Activated T-helper 17 cell treated with anti-CD3 and anti-CD28 coated beads, Interleukin-2, amount 50 U/mL, for 72 hours (primary cell): ENCODE measurements at regions not wholly inside any gene's neighbourhood (a gene's known extent, or its start where the extent isn't known, plus 50 kb on each side); places are given as distances from the start of the nearest gene placed in this dataset.

Experiments used
- ATAC-seq: fragments of 150-1000 bp; cut with Tn5 transposase; replicated peaks from 2 replicates; pipeline ENCODE4 v1.10.0; 2021; ENCODE audit warnings: mild to moderate bottlenecking, moderate library complexity
- H3K27ac Mint-ChIP-seq: one replicate; pipeline ENCODE4 v1.8.0; 2022; ENCODE audit warnings: mixed read lengths
- H3K27me3 Mint-ChIP-seq: one replicate; pipeline ENCODE4 v1.8.0; 2022; ENCODE audit warnings: mixed read lengths
- H3K36me3 Mint-ChIP-seq: one replicate; pipeline ENCODE4 v1.8.0; 2022; ENCODE audit warnings: low read depth, mild to moderate bottlenecking, mixed read lengths
- H3K4me1 Mint-ChIP-seq: one replicate; pipeline ENCODE4 v1.8.0; 2022; ENCODE audit warnings: mixed read lengths
- H3K4me3 Mint-ChIP-seq: one replicate; pipeline ENCODE4 v1.8.0; 2022; ENCODE audit warnings: mild to moderate bottlenecking, mixed read lengths
- H3K9me3 Mint-ChIP-seq: one replicate; pipeline ENCODE4 v1.8.0; 2022; ENCODE audit warnings: mixed read lengths

DNA sequence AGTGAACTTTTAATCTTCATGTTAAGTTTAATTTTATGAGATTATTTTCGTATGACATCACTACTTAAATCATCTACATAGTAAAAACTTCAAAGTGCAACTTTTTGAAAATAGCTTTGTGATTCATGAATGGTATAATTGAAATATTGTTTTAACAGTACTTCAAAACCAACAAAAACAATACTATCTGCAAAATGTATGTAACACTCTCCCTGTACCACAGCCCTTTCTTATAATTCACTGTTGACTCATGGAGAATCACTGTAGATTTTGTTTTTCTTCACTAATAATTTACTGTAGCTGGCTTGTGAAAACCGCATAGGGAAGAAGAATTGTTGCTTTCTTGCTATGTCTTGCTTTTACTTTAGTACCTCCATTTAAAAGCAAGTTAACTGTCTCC, 301.4 kb upstream of the ADAMTS5 start:
- no peaks in the 10 kb centered on the region for H3K9me3 Mint-ChIP-seq
- H3K36me3 Mint-ChIP-seq, result no peaks in the 10 kb centered on the region
- no peaks in the 10 kb centered on the region for H3K4me1 Mint-ChIP-seq
- no peaks in the 10 kb centered on the region for H3K27me3 Mint-ChIP-seq
- H3K27ac Mint-ChIP-seq, result no peak overlapping the region
- no peak overlapping the region for H3K4me3 Mint-ChIP-seq
- no peak for ATAC-seq

GRCh38 chr21:27265949-27266348, 299.1 kb upstream of the ADAMTS5 start:
- no peaks in the 10 kb centered on the region for H3K4me1 Mint-ChIP-seq
- no peak for ATAC-seq
- no peak overlapping the region for H3K4me3 Mint-ChIP-seq
- no peaks in the 10 kb centered on the region for H3K9me3 Mint-ChIP-seq
- H3K27ac Mint-ChIP-seq, result no peak overlapping the region
- no peaks in the 10 kb centered on the region for H3K36me3 Mint-ChIP-seq
- H3K27me3 Mint-ChIP-seq, result no peaks in the 10 kb centered on the region

- no peak for ATAC-seq
- no peak overlapping the region for H3K27ac Mint-ChIP-seq
- H3K9me3 Mint-ChIP-seq, result no peaks in the 10 kb centered on the region
- H3K4me1 Mint-ChIP-seq, result no peaks in the 10 kb centered on the region
- H3K36me3 Mint-ChIP-seq, result no peaks in the 10 kb centered on the region
- H3K4me3 Mint-ChIP-seq, result no peak overlapping the region
- no peaks in the 10 kb centered on the region for H3K27me3 Mint-ChIP-seq
Observed at GRCh38 chr21:27265492-27265891, 298.6 kb upstream of the ADAMTS5 start.

- no peak for ATAC-seq
- peaks cover 3% of the 10 kb centered on the region for H3K9me3 Mint-ChIP-seq
- no peaks in the 10 kb centered on the region for H3K36me3 Mint-ChIP-seq
- no peaks in the 10 kb centered on the region for H3K4me1 Mint-ChIP-seq
- H3K27ac Mint-ChIP-seq, result no peak overlapping the region
- H3K27me3 Mint-ChIP-seq, result no peaks in the 10 kb centered on the region
- no peak overlapping the region for H3K4me3 Mint-ChIP-seq
Observed at GRCh38 chr21:27261676-27262075, 294.8 kb upstream of the ADAMTS5 start.

- Mint-ChIP-seq H3K27me3 (no peaks in the 10 kb centered on the region), H3K27ac (no peak overlapping the region), H3K36me3 (no peaks in the 10 kb centered on the region), H3K9me3 (peaks cover 3% of the 10 kb centered on the region), H3K4me1 (no peaks in the 10 kb centered on the region), H3K4me3 (no peak overlapping the region)
- no peak for ATAC-seq
Observed at GRCh38 chr21:27260728-27261127, 293.8 kb upstream of the ADAMTS5 start.

- H3K27ac Mint-ChIP-seq, result no peak overlapping the region
- H3K9me3 Mint-ChIP-seq, result peaks cover 3% of the 10 kb centered on the region
- H3K4me1 Mint-ChIP-seq, result no peaks in the 10 kb centered on the region
- H3K27me3 Mint-ChIP-seq, result no peaks in the 10 kb centered on the region
- no peak for ATAC-seq
- H3K36me3 Mint-ChIP-seq, result no peaks in the 10 kb centered on the region
- no peak overlapping the region for H3K4me3 Mint-ChIP-seq
Observed at GRCh38 chr21:27258742-27259448, 292.0 kb upstream of the ADAMTS5 start.

DNA sequence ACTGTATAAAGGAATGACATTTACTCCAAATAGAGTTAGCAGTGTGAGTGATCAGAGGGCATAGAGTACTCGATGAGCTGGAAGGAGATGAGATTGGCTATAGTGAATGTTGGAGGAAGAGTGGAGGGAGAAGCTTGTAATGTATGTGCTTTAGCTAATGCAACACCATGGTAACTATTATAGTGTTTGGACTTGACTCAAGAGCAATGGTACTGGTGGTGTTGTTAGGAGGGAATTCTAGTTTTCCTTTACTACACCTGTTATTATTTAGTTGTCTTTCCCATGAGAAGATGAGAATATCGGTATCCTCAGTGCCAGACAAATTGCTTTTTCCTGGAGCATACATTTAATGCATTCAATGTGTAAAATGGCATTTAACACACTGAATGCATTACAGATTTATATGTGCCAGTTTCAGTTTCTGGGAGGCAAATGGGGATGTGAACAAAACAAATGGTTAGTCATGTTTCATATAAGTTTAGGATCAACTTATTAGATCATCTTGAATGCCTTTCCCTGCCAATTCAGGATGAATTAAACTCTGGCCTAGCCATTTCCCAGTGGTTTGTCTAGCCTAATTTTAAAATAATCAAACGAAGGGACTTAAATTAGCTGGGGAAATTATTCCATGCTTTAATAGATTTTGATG, 291.1 kb upstream of the ADAMTS5 start:
- Mint-ChIP-seq H3K4me1 (no peaks in the 10 kb centered on the region), H3K4me3 (no peak overlapping the region), H3K9me3 (peaks cover 3% of the 10 kb centered on the region), H3K27ac (no peak overlapping the region), H3K27me3 (no peaks in the 10 kb centered on the region), H3K36me3 (no peaks in the 10 kb centered on the region)
- ATAC-seq, result no peak

GRCh38 chr21:27257226-27257625, 290.3 kb upstream of the ADAMTS5 start:
- ATAC-seq, result no peak
- H3K9me3 Mint-ChIP-seq, result peaks cover 7% of the 10 kb centered on the region
- H3K27me3 Mint-ChIP-seq, result no peaks in the 10 kb centered on the region
- no peak overlapping the region for H3K4me3 Mint-ChIP-seq
- H3K27ac Mint-ChIP-seq, result no peak overlapping the region
- no peaks in the 10 kb centered on the region for H3K4me1 Mint-ChIP-seq
- H3K36me3 Mint-ChIP-seq, result no peaks in the 10 kb centered on the region

DNA sequence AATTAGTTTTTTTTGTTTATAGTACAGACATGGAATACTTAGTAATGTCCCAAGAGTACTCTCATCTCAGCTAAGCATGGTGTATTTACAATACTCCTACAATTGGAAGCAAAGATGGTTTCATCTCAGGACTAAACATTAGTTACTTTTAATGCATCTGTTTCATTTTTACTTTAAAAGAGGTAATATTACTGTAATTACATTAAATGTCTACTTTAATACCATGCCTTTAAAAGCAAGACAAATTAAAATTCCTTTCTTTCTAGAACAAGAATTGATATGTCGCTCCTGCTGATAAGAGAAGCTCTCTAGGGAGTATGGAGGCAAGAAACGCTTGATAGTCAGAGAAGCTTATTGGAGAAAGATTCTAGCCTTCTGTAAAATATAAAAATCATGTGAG, 284.9 kb upstream of the ADAMTS5 start:
- no peak for ATAC-seq
- Mint-ChIP-seq H3K9me3 (peaks cover 7% of the 10 kb centered on the region), H3K4me3 (no peak overlapping the region), H3K36me3 (no peaks in the 10 kb centered on the region), H3K27me3 (no peaks in the 10 kb centered on the region), H3K27ac (no peak overlapping the region), H3K4me1 (no peaks in the 10 kb centered on the region)

DNA sequence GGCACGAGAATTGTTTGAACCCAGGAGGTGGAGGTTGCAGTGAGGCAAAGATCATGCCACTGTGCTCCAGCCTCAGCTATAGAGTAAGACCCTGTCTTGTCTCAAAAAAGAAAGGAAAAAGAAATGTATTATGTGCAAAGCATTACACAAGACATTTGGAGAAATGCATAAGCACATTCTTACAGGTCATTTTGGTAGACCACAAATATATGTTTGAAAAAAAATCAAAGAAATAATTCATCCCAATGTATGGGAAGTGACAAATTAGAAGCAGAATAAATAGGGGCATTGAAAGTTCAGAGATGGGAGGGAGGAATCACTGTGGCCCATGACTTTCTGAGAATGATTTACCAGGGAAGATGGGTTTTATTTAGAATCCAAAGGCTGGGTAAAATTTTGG, 283.5 kb upstream of the ADAMTS5 start:
- ATAC-seq, result no peak
- no peaks in the 10 kb centered on the region for H3K36me3 Mint-ChIP-seq
- no peaks in the 10 kb centered on the region for H3K4me1 Mint-ChIP-seq
- no peak overlapping the region for H3K4me3 Mint-ChIP-seq
- H3K9me3 Mint-ChIP-seq, result peaks cover 7% of the 10 kb centered on the region
- H3K27me3 Mint-ChIP-seq, result no peaks in the 10 kb centered on the region
- no peak overlapping the region for H3K27ac Mint-ChIP-seq

GRCh38 chr21:27248814-27249213, 281.9 kb upstream of the ADAMTS5 start:
- no peak for ATAC-seq
- H3K9me3 Mint-ChIP-seq, result peaks cover 7% of the 10 kb centered on the region
- H3K4me3 Mint-ChIP-seq, result no peak overlapping the region
- H3K27ac Mint-ChIP-seq, result no peak overlapping the region
- no peaks in the 10 kb centered on the region for H3K27me3 Mint-ChIP-seq
- H3K36me3 Mint-ChIP-seq, result no peaks in the 10 kb centered on the region
- H3K4me1 Mint-ChIP-seq, result no peaks in the 10 kb centered on the region

DNA sequence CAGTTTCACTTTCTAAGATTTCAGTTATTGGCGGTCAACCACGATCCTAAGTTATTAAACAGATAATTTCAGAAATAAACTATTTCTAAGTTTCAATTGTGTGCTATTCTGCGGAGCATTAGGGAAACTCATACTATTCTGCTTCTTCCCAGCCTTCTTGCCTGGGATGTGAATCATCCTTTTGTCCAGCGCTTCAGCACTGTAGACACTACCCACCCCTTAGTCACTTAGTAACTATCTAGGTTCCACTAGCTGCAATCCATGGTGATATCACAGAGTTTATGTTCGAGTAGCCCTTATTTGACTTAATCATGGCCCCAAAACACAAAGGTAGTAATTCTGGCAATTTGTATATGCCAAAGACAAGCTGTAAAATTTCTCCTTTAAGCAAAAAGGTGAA, 279.9 kb upstream of the ADAMTS5 start:
- Mint-ChIP-seq H3K36me3 (no peaks in the 10 kb centered on the region), H3K9me3 (peaks cover 3% of the 10 kb centered on the region), H3K4me3 (no peak overlapping the region), H3K4me1 (no peaks in the 10 kb centered on the region), H3K27ac (no peak overlapping the region), H3K27me3 (no peaks in the 10 kb centered on the region)
- ATAC-seq, result no peak

- ATAC-seq, result no peak
- Mint-ChIP-seq H3K27me3 (no peaks in the 10 kb centered on the region), H3K4me1 (no peaks in the 10 kb centered on the region), H3K36me3 (no peaks in the 10 kb centered on the region), H3K4me3 (no peak overlapping the region), H3K27ac (no peak overlapping the region), H3K9me3 (peaks cover 8% of the 10 kb centered on the region)
Observed at GRCh38 chr21:27244776-27245175, 277.9 kb upstream of the ADAMTS5 start.

DNA sequence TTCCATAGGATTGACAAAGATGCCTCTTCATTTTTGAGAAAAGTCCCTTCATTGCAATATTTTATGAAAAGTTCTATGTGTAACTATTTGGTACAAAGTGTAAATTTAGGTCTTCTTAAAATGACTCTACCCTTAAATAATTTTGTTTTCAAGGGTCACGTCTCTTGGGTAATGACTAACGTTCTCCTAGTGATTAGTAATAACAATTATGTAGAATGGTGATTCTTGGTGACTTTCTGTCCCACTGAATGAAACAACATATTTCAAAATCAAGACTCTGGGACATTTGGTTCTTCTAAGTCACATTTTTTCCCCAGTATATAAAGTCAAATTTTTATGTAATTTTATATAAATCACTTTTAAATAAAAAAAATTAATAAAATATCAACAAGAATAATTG, 277.5 kb upstream of the ADAMTS5 start:
- Mint-ChIP-seq H3K9me3 (peaks cover 8% of the 10 kb centered on the region), H3K4me3 (no peak overlapping the region), H3K27me3 (no peaks in the 10 kb centered on the region), H3K36me3 (no peaks in the 10 kb centered on the region), H3K4me1 (no peaks in the 10 kb centered on the region), H3K27ac (no peak overlapping the region)
- ATAC-seq, result no peak

- Mint-ChIP-seq H3K4me1 (no peaks in the 10 kb centered on the region), H3K27ac (no peak overlapping the region), H3K36me3 (no peaks in the 10 kb centered on the region), H3K9me3 (peaks cover 4% of the 10 kb centered on the region), H3K27me3 (no peaks in the 10 kb centered on the region), H3K4me3 (no peak overlapping the region)
- ATAC-seq, result no peak
Observed at GRCh38 chr21:27240839-27241238, 274.0 kb upstream of the ADAMTS5 start.
